Endothelial cell of umbilical vein (primary cell): ENCODE measurements at regions not wholly inside any gene's neighbourhood (a gene's known extent, or its start where the extent isn't known, plus 50 kb on each side); places are given as distances from the start of the nearest gene placed in this dataset.

Experiments
- BruUV-seq: library from RNA; stranded (reverse); fragments of 400-500 nt; replicated peaks from 2 replicates; lab custom pipeline; 2021; lab: Mats Ljungman, UMichigan
- CTCF ChIA-PET: fragments of 300-600, 350-600 bp; sonication (Branson Sonifier 250); formaldehyde crosslinking; loops from one replicate; lab custom pipeline; 2021; ENCODE audit warnings: antibody characterized with exemption, inconsistent platforms; lab: Charles Lee
- POLR2A ChIA-PET: fragments of 300-600, 350-600 bp; sonication (Branson Sonifier 250); formaldehyde crosslinking; loops from one replicate; lab custom pipeline; 2021; ENCODE audit warnings: antibody characterized with exemption, inconsistent platforms; lab: Charles Lee
- DNase-seq: peaks from one replicate; pipeline ENCODE4 v3.0.0-alpha.2; 2011; ENCODE audit warnings: low read depth, low spot score
- FAIRE-seq: peaks from 2 replicates; lab custom pipeline; 2011; peaks lifted over from hg19 to GRCh38; lab: Jason Lieb, UNC
- H2AFZ ChIP-seq: 2 replicates; pipeline ENCODE4 v1.6.0; 2012; ENCODE audit warnings: low read depth, low read length, control low read depth, inconsistent platforms
- H3K27ac ChIP-seq: 2 replicates; pipeline ENCODE4 v1.5.1; 2011; ENCODE audit warnings: low read depth, mild to moderate bottlenecking, control low read depth, low read length, moderate library complexity; ENCODE audit not compliant: insufficient read depth
- H3K27me3 ChIP-seq, 2 experiments: 2 replicates each; pipeline versions ENCODE4 v1.6.0 to v1.6.1; 2011; ENCODE audit warnings: low read length in 2 of 2, mixed read lengths in 1 of 2; ENCODE audit not compliant: control insufficient read depth in 2 of 2, insufficient read depth in 2 of 2
- H3K36me3 ChIP-seq, 2 experiments: 2 replicates in 1 of 2; 3 replicates in 1 of 2; pipeline ENCODE4 v1.5.1; 2011; ENCODE audit warnings: low read length in 2 of 2, mild to moderate bottlenecking in 1 of 2, moderate library complexity in 1 of 2; ENCODE audit not compliant: control insufficient read depth in 2 of 2, insufficient read depth in 2 of 2; ENCODE audit errors: extremely low read depth in 1 of 2
- H3K4me1 ChIP-seq: 3 replicates; pipeline ENCODE4 v1.5.1; 2011; ENCODE audit warnings: mild to moderate bottlenecking, low read length; ENCODE audit not compliant: control insufficient read depth, insufficient read depth; ENCODE audit errors: extremely low read depth
- H3K4me2 ChIP-seq: 2 replicates; pipeline ENCODE4 v1.6.1; 2011; ENCODE audit warnings: low read length, control low read depth, mixed read lengths; ENCODE audit not compliant: insufficient read depth
- H3K4me3 ChIP-seq, 3 experiments: fragments of 200-600 bp in 1 of 3; sonication (generic), shearing (Covaris generic) in 1 of 3; replicated peaks in 1 of 3; 2 replicates each; pipeline ENCODE4 v1.5.1; 2011 to 2016; ENCODE audit warnings: control low read depth in 3 of 3, low read length in 3 of 3, mild to moderate bottlenecking in 2 of 3, inconsistent platforms in 1 of 3, low read depth in 1 of 3, moderate library complexity in 1 of 3; ENCODE audit not compliant: insufficient read depth in 1 of 3
- H3K79me2 ChIP-seq: 2 replicates; pipeline ENCODE4 v1.6.0; 2012; ENCODE audit warnings: low read length, inconsistent platforms; ENCODE audit not compliant: control insufficient read depth, insufficient read depth
- H3K9ac ChIP-seq: replicated peaks from 2 replicates; pipeline ENCODE3; 2011; ENCODE audit warnings: low read length, control low read depth; ENCODE audit not compliant: insufficient read depth; ENCODE audit errors: extremely low read depth
- H3K9me1 ChIP-seq: replicated peaks from 3 replicates; pipeline ENCODE4 v1.6.0; 2011; ENCODE audit warnings: mild to moderate bottlenecking, low read length; ENCODE audit not compliant: control insufficient read depth, insufficient read depth; ENCODE audit errors: extremely low read depth
- H3K9me3 ChIP-seq: replicated peaks from 2 replicates; pipeline ENCODE4 v1.5.1; 2012; ENCODE audit warnings: low read length, inconsistent platforms; ENCODE audit not compliant: control insufficient read depth, insufficient read depth
- H4K20me1 ChIP-seq: replicated peaks from 2 replicates; pipeline ENCODE3; 2011; ENCODE audit warnings: mild to moderate bottlenecking, low read length; ENCODE audit not compliant: control insufficient read depth, insufficient read depth; ENCODE audit errors: extremely low read depth
- CTCF ChIP-seq, 2 donors: IDR thresholded peaks; 1 replicate in 1 of 2; 2 replicates in 1 of 2; pipeline ENCODE4 v1.5.1; 2011; ENCODE audit warnings: low read length in 2 of 2, mild to moderate bottlenecking in 2 of 2, moderate library complexity in 2 of 2, control low read depth in 1 of 2, inconsistent platforms in 1 of 2, low read depth in 1 of 2; ENCODE audit not compliant: insufficient read depth in 1 of 2; ENCODE audit errors: extremely low read depth in 1 of 2
- EZH2 ChIP-seq: IDR thresholded peaks from 2 replicates; pipeline ENCODE4 v1.6.1; 2012; ENCODE audit warnings: borderline replicate concordance, low read depth, mild to moderate bottlenecking, moderate library complexity, low read length, inconsistent platforms; ENCODE audit not compliant: severe bottlenecking
- FOS ChIP-seq: IDR thresholded peaks from 2 replicates; pipeline ENCODE4 v1.6.1; 2011; ENCODE audit warnings: mild to moderate bottlenecking, low read length, moderate library complexity, borderline replicate concordance; ENCODE audit not compliant: insufficient read depth
- GATA2 ChIP-seq: IDR thresholded peaks from 2 replicates; pipeline ENCODE4 v1.7.0; 2011; ENCODE audit warnings: low read depth, mild to moderate bottlenecking, moderate library complexity, mixed read lengths, low read length; ENCODE audit not compliant: insufficient read length, insufficient read depth
- JUN ChIP-seq: IDR thresholded peaks from 2 replicates; pipeline ENCODE4 v1.6.1; 2011; ENCODE audit warnings: borderline replicate concordance, low read depth; ENCODE audit not compliant: insufficient read length, insufficient read depth
- MYC ChIP-seq: IDR thresholded peaks from one replicate; pipeline ENCODE4 v1.6.1; 2011; ENCODE audit warnings: mild to moderate bottlenecking, low read depth, low read length
- POLR2A ChIP-seq: IDR thresholded peaks from 2 replicates; pipeline ENCODE4 v1.6.1; 2012; ENCODE audit warnings: low read depth, mild to moderate bottlenecking, control low read depth, low read length
- POLR2AphosphoS5 ChIP-seq: IDR thresholded peaks from 2 replicates; pipeline ENCODE4 v1.6.1; 2012; ENCODE audit warnings: low read depth, mild to moderate bottlenecking, control low read depth, low read length, moderate library complexity; ENCODE audit not compliant: insufficient read depth
- dilution Hi-C: fragments of 300-500 bp; cut with MboI; formaldehyde crosslinking; loops from one replicate; pipeline ENCODE4 v1.15.0; 2019; ENCODE audit warnings: low sequenced_read_pairs; ENCODE audit not compliant: extremely low pct_ligation_motif_present
- intact Hi-C: fragments of 100-400 bp; cut with micrococcal nuclease; formaldehyde crosslinking; loops from one replicate; pipeline ENCODE4 v1.10.0; 2022

DNA sequence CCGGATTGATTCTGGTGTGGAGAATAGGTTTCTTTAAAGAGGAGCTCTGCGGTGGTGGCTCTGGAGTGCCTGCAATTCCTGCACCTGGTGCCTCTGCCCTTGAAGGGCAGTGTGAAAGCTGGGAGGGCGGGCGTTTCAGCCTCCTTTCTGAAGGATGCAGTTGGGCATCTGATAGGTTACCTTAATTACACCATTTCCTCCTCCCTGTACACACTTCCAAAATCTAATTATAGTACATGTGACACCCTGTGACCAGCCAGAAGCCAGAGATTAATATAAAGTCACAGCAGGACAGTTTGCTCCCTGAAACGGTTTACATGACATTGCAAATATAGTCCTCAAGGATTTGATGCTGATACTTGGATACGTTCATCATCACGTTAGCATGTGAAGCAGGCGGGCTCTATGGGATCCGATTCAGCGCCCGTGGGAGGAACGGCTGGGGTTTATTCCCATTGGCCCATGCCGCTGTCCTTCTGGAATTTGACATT is 548.2 kb downstream of the QKI start:
- Histone ChIP-seq H3K36me3 (no peaks in the 10 kb centered on the region), H3K27ac (no peak overlapping the region), H2AFZ (no peak overlapping the region), H3K27me3 (no peaks in the 10 kb centered on the region), H3K9me3 (no peaks in the 10 kb centered on the region), H3K9ac (no peak overlapping the region), H3K9me1 (no peaks in the 10 kb centered on the region), H3K4me1 (peaks cover 4% of the 10 kb centered on the region), H3K4me3 (no peak overlapping the region), H3K4me2 (no peak overlapping the region), H4K20me1 (no peaks in the 10 kb centered on the region), H3K79me2 (no peaks in the 10 kb centered on the region)
- TF ChIP-seq CTCF (IDR thresholded peaks at IDR 0.05; ENCODE audit: extremely low read depth in 1 of 2, insufficient read depth in 1 of 2, low read depth in 1 of 2, low read length in 2 of 2) (no peak), POLR2AphosphoS5 (no peak), EZH2 (no peak), FOS (no peak), MYC (no peak), GATA2 (no peak)
- CTCF ChIA-PET: no interaction called here
- DNase-seq: no peak
- dilution Hi-C loops: no loop called here
- BruUV-seq: no TSS peak
- intact Hi-C loops: no loop called here
- no peak for FAIRE-seq
- POLR2A ChIA-PET: no interaction called here

DNA sequence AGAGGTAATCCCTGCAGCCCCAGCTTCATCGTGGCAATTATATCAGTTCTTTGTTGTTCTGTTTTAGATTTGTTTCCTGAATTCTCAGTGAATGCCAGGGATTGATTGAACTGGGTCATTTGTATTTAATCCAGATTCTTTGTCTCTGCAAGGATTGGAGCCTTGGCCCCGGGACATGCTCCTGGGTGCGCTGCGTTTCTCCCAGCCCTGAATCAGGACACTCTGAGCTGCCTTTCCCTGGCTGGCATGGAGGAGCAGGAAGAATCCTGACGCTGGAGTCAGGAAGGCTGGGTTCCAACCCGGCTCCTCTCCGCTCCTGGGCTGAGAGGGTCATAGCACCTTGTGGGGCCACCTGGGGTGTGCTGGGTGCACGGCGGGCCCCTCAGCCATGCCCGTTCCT is 545.6 kb downstream of the QKI start:
- Histone ChIP-seq H3K9me3 (no peaks in the 10 kb centered on the region), H3K27ac (no peak overlapping the region), H2AFZ (no peak overlapping the region), H4K20me1 (no peaks in the 10 kb centered on the region), H3K79me2 (no peaks in the 10 kb centered on the region), H3K9ac (no peak overlapping the region), H3K4me2 (no peak overlapping the region), H3K27me3 (peaks cover 0 to 3% of the 10 kb centered on the region in 2 experiments), H3K4me3 (no peak overlapping the region), H3K4me1 (peaks cover 4% of the 10 kb centered on the region), H3K36me3 (no peaks in the 10 kb centered on the region), H3K9me1 (no peaks in the 10 kb centered on the region)
- ChIA-PET CTCF (interaction anchor here (1.0 to 1.5 kb wide), 5 partner anchors 10 to 967 kb away, joined by 3 to 4 read pairs (median 3); no protein-coding TSS in a partner anchor), POLR2A (no interaction called here)
- dilution Hi-C loops (no loop called here), intact Hi-C loops (no loop called here)
- DNase-seq (no peak), FAIRE-seq (no peak)
- no TSS peak for BruUV-seq
- TF ChIP-seq JUN (no peak), MYC (no peak), EZH2 (no peak), POLR2A (no peak), FOS (no peak)
